HCT116 (cell line): ENCODE measurements at regions not wholly inside any gene's neighbourhood (a gene's known extent, or its start where the extent isn't known, plus 50 kb on each side); places are given as distances from the start of the nearest gene placed in this dataset.
"Not testable (repeated sequence)": the region's sequence is repeated elsewhere in the genome, so short reads cannot be mapped to it uniquely, and the experiment has no call there.

Experiments used
- ATAC-seq: fragments of 200-7000 bp; cut with Tn5 transposase; 2 replicates; pipeline ENCODE4 v1.9.1; 2020; ENCODE audit warnings: mild to moderate bottlenecking, moderate library complexity
- BruUV-seq: library from RNA; stranded (reverse); fragments of 400-500 nt; replicated peaks from 2 replicates; lab custom pipeline; 2021; lab: Mats Ljungman, UMichigan
- CTCF ChIA-PET: fragments of 300-600 bp; sonication (Branson Sonifier 250); formaldehyde crosslinking; loops from one replicate; lab custom pipeline; 2021; ENCODE audit warnings: antibody characterized with exemption; lab: Charles Lee
- POLR2A ChIA-PET: fragments of 300-600, 350-600 bp; sonication (Branson Sonifier 250); formaldehyde crosslinking; loops from one replicate; lab custom pipeline; 2021; ENCODE audit warnings: antibody characterized with exemption; lab: Charles Lee
- RAD21 ChIA-PET, 2 experiments: fragments of 300-600 bp; sonication (Branson Sonifier 250); formaldehyde crosslinking; loops; one replicate each; lab custom pipeline; 2023; ENCODE audit warnings: low total read pairs in 2 of 2; ENCODE audit not compliant: uncharacterized antibody in 2 of 2, unreplicated experiment in 2 of 2, low non-redundant PET in 1 of 2; lab: Charles Lee
- DNase-seq: peaks from one replicate; pipeline ENCODE4 v3.0.0-alpha.2; 2010; ENCODE audit warnings: low read depth, low spot score
- H2AFZ ChIP-seq: fragments of 200-600 bp; shearing (Covaris generic), sonication (generic); 2 replicates; pipeline ENCODE4 v1.6.1; 2017; ENCODE audit warnings: low read depth, mixed run types, mixed read lengths, antibody characterized with exemption, low read length; ENCODE audit not compliant: poor library complexity, severe bottlenecking
- H3K27ac ChIP-seq: 2 replicates; pipeline ENCODE4 v1.5.1; 2012; ENCODE audit warnings: low read depth, low read length
- H3K27me3 ChIP-seq: fragments of 200-600 bp; sonication (generic); 2 replicates; pipeline ENCODE4 v1.6.1; 2016; ENCODE audit warnings: mixed run types, low read length, mixed read lengths; ENCODE audit not compliant: insufficient read depth
- H3K36me3 ChIP-seq, 2 experiments: fragments of 200-500 bp in 1 of 2; fragments of 200-600 bp in 1 of 2; sonication (Bioruptor generic) in 1 of 2; sonication (generic) in 1 of 2; 2 replicates each; pipeline versions ENCODE4 v1.5.1 to v1.6.1; 2014 to 2016; ENCODE audit warnings: low read length in 2 of 2, inconsistent platforms in 1 of 2, mixed read lengths in 1 of 2, mixed run types in 1 of 2; ENCODE audit not compliant: insufficient read depth in 2 of 2, control insufficient read depth in 1 of 2
- H3K4me1 ChIP-seq, 2 experiments: fragments of 200-600 bp in 1 of 2; sonication (generic) in 1 of 2; 2 replicates each; pipeline versions ENCODE4 v1.5.1 to v1.6.1; 2012 to 2017; ENCODE audit warnings: low read length in 2 of 2, inconsistent platforms in 1 of 2, mild to moderate bottlenecking in 1 of 2, mixed read lengths in 1 of 2, mixed run types in 1 of 2, moderate library complexity in 1 of 2; ENCODE audit not compliant: insufficient read depth in 2 of 2, control insufficient read depth in 1 of 2
- H3K4me2 ChIP-seq: fragments of 200-600 bp; sonication (generic); 2 replicates; pipeline ENCODE4 v1.6.1; 2017; ENCODE audit warnings: mixed run types, low read length, mixed read lengths
- H3K4me3 ChIP-seq, 2 experiments: fragments of 200-600 bp in 1 of 2; sonication (generic) in 1 of 2; replicated peaks in 1 of 2; 2 replicates each; pipeline ENCODE4 v1.5.1; 2011 to 2016; ENCODE audit warnings: low read length in 2 of 2, control low read depth in 1 of 2, low read depth in 1 of 2, mild to moderate bottlenecking in 1 of 2, mixed read lengths in 1 of 2, mixed run types in 1 of 2
- H3K79me2 ChIP-seq: fragments of 200-600 bp; sonication (generic); 2 replicates; pipeline ENCODE4 v1.6.1; 2017; ENCODE audit warnings: mild to moderate bottlenecking, mixed run types, low read length, moderate library complexity, mixed read lengths; ENCODE audit not compliant: insufficient read depth
- H3K9ac ChIP-seq: fragments of 200-600 bp; sonication (generic); 2 replicates; pipeline ENCODE4 v1.6.1; 2016; ENCODE audit warnings: low read length, mixed read lengths
- H3K9me2 ChIP-seq: fragments of 200-600 bp; sonication (generic), shearing (Covaris generic); 2 replicates; pipeline ENCODE4 v1.6.1; 2017; ENCODE audit warnings: mixed run types, mild to moderate bottlenecking, moderate library complexity; ENCODE audit not compliant: insufficient read depth
- H3K9me3 ChIP-seq, 2 experiments: fragments of 200-500 bp in 1 of 2; fragments of 200-600 bp in 1 of 2; sonication (Bioruptor generic) in 1 of 2; sonication (generic) in 1 of 2; 2 replicates each; pipeline ENCODE4 v1.6.1; 2014 to 2017; ENCODE audit warnings: low read length in 2 of 2, mixed read lengths in 2 of 2, inconsistent platforms in 1 of 2, low read depth in 1 of 2, mild to moderate bottlenecking in 1 of 2, mixed run types in 1 of 2, moderate library complexity in 1 of 2; ENCODE audit not compliant: control insufficient read depth in 1 of 2, insufficient read depth in 1 of 2
- H4K20me1 ChIP-seq: fragments of 200-600 bp; sonication (generic), shearing (Covaris generic); 2 replicates; pipeline ENCODE4 v1.6.1; 2017; ENCODE audit warnings: mixed run types, mild to moderate bottlenecking, moderate library complexity; ENCODE audit not compliant: insufficient read depth
- CEBPB ChIP-seq: IDR thresholded peaks from 2 replicates; pipeline ENCODE4 v1.6.1; 2012; ENCODE audit warnings: low read depth
- EZH2 ChIP-seq: fragments of 200-600 bp; sonication (generic); IDR thresholded peaks from 2 replicates; pipeline ENCODE4 v1.6.1; 2017; ENCODE audit warnings: antibody characterized with exemption, mixed run types
- intact Hi-C: fragments of 100-400 bp; cut with micrococcal nuclease; formaldehyde crosslinking; loops from 2 replicates; pipeline ENCODE4 v1.10.0; 2022
- TF ChIP-seq, protein P1 (sequence below): IDR thresholded peaks from 2 replicates; pipeline ENCODE4 v1.6.1; 2011; ENCODE audit warnings: mild to moderate bottlenecking, low read length, moderate library complexity; ENCODE audit not compliant: insufficient replicate concordance; ENCODE audit errors: extremely low read depth

- Histone ChIP-seq H4K20me1 (no peaks in the 10 kb centered on the region), H3K9me3 (no peaks in the 10 kb centered on the region), H3K9ac (no peak overlapping the region), H3K36me3 (no peaks in the 10 kb centered on the region), H3K4me2 (no peak overlapping the region), H3K9me2 (no peaks in the 10 kb centered on the region), H3K4me1 (peaks cover 0 to 7% of the 10 kb centered on the region in 2 experiments; a peak in 1 of 4 replicates), H3K79me2 (no peaks in the 10 kb centered on the region), H3K27me3 (peaks cover 6% of the 10 kb centered on the region; the same call in 1 of the 2 replicates), H2AFZ (no peak overlapping the region), H3K27ac (no peak overlapping the region), H3K4me3 (no peak overlapping the region)
- ChIA-PET POLR2A (no interaction called here), RAD21 (no interaction called here), CTCF (no interaction called here)
- no TSS peak for BruUV-seq
- ATAC-seq (no peak), DNase-seq (no peak)
- TF ChIP-seq CEBPB (no peak), EZH2 (no peak)
- TF ChIP-seq, protein P1, sequence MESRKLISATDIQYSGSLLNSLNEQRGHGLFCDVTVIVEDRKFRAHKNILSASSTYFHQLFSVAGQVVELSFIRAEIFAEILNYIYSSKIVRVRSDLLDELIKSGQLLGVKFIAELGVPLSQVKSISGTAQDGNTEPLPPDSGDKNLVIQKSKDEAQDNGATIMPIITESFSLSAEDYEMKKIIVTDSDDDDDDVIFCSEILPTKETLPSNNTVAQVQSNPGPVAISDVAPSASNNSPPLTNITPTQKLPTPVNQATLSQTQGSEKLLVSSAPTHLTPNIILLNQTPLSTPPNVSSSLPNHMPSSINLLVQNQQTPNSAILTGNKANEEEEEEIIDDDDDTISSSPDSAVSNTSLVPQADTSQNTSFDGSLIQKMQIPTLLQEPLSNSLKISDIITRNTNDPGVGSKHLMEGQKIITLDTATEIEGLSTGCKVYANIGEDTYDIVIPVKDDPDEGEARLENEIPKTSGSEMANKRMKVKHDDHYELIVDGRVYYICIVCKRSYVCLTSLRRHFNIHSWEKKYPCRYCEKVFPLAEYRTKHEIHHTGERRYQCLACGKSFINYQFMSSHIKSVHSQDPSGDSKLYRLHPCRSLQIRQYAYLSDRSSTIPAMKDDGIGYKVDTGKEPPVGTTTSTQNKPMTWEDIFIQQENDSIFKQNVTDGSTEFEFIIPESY: no peak
- intact Hi-C loops: no loop called here
These were observed 76.2 kb upstream of the RPS6KA2 start for GRCh38 chr6:166703149-166703710.

- RAD21 ChIA-PET, intact Hi-C loops, ATAC-seq, H3K9ac ChIP-seq, DNase-seq, H3K4me2 ChIP-seq, H2AFZ ChIP-seq, H4K20me1 ChIP-seq, H3K79me2 ChIP-seq, H3K4me1 ChIP-seq, BruUV-seq, H3K9me3 ChIP-seq, POLR2A ChIA-PET, H3K9me2 ChIP-seq, CTCF ChIA-PET, H3K4me3 ChIP-seq, H3K36me3 ChIP-seq, H3K27me3 ChIP-seq, H3K27ac ChIP-seq: not testable (repeated sequence)
These were observed 74.4 kb upstream of the RPS6KA2 start for GRCh38 chr6:166701424-166701823.

DNA sequence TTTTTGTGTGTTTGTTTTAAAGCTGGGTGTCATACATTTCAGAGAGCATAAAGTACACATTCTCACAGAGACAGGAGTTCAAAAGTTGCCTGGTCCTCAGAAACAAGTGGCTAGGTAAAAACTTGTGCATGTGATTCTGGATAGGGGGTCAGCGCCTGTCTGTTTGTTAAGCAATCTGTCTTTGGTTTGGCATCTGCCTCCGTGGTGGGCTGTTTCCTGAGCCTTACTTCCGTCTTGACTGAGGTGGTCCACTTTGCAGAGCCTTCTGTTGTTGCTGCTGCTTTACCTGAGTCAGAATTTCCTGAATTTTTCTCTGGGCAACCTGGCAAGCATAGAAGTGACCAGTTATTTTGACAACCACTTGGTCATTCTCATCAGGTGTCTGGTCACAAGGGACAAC is 73.8 kb upstream of the RPS6KA2 start:
- H4K20me1 ChIP-seq, ATAC-seq, POLR2A ChIA-PET, H3K4me3 ChIP-seq, BruUV-seq, H3K9ac ChIP-seq, CTCF ChIA-PET, H3K4me2 ChIP-seq, H3K27me3 ChIP-seq, H3K36me3 ChIP-seq, intact Hi-C loops, RAD21 ChIA-PET, H3K4me1 ChIP-seq, H3K79me2 ChIP-seq, H3K9me2 ChIP-seq, H3K27ac ChIP-seq, H3K9me3 ChIP-seq, H2AFZ ChIP-seq, DNase-seq: not testable (repeated sequence)
